Stimulated activated CD8-positive, alpha-beta memory T cell treated with anti-CD3 and anti-CD28 coated beads, Interleukin-4, amount 100 ng/mL, for 1 hour (primary cell): ENCODE measurements at regions not wholly inside any gene's neighbourhood (a gene's known extent, or its start where the extent isn't known, plus 50 kb on each side); places are given as distances from the start of the nearest gene placed in this dataset.

Experiments
- DNase-seq, 2 donors: peaks; one replicate each; pipeline ENCODE4 v3.0.0-alpha.2; 2020; ENCODE audit warnings: low read depth in 2 of 2, low spot score in 1 of 2

GRCh38 chr16:6940968-6941367, 391.7 kb upstream of the RBFOX1 start:
- DNase-seq, result no peak

GRCh38 chr16:6937641-6938040, 395.0 kb upstream of the RBFOX1 start:
- DNase-seq, result no peak

- no peak for DNase-seq
Measured at GRCh38 chr16:6932871-6933385, 399.7 kb upstream of the RBFOX1 start.

GRCh38 chr16:6929868-6930267, 402.8 kb upstream of the RBFOX1 start:
- no peak for DNase-seq

- no peak for DNase-seq
Measured at GRCh38 chr16:6926762-6927161, 405.9 kb upstream of the RBFOX1 start.

- DNase-seq, result no peak
Measured at GRCh38 chr16:6926341-6926740, 406.3 kb upstream of the RBFOX1 start.

DNA sequence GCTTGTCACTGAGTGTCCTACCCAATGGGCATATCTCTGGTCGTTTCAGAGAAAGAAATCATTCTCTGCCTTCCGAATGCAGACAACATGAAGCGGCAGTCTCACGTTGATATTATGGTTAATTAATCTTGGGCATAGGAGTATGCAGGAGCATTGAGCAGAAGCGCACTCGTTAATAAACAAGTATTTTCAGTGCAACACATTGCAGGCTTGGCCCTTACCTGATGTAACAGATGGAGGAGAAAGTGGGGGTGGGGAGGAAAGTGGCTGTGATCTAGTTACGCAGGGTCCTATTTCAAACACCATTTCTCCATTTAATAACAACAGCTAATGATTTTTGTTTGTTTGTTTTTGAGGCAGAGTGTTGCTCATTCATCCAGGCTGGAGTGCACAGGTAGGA, 414.0 kb upstream of the RBFOX1 start:
- no peak for DNase-seq

DNA sequence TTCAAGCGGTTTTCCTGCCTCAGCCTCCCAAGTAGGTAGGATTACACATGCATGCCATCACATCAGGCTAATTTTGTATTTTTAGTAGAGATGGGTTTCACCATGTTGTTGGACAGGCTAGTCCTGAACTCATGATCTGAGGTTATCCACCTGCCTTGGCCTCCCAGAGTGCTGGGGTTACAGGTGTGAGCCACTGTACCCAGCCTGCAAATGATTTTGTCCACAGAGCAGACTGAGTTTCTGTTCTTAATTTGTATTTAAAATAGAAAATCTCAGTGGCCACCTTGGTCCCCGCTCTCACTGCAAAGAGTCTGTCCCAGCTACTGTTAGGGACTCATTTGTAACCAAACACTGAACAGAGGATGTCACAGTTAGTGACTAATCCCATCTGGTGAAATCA, 415.7 kb upstream of the RBFOX1 start:
- DNase-seq, result no peak

DNA sequence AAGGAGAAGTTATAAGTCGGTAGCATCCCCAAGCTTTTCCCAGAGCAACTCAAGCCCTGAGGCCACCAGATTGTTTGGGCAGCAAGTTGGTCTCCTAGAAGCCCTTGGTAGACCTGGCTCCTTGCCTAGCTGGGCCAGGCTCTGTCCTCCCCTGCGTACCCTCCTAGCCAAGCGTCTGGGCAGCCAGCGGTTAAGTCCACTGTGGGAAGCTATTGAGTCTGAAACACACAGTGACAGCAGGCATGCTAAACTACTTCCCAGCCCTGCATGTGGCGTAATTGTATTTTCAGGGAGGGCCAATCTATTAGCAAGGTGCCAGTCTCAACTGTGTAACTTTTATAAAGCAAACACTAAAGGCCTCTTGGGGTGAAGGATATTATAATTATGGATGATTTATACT, 419.1 kb upstream of the RBFOX1 start:
- DNase-seq, result no peak

- no peak for DNase-seq
Measured at GRCh38 chr16:6910301-6910700, 422.3 kb upstream of the RBFOX1 start.

DNA sequence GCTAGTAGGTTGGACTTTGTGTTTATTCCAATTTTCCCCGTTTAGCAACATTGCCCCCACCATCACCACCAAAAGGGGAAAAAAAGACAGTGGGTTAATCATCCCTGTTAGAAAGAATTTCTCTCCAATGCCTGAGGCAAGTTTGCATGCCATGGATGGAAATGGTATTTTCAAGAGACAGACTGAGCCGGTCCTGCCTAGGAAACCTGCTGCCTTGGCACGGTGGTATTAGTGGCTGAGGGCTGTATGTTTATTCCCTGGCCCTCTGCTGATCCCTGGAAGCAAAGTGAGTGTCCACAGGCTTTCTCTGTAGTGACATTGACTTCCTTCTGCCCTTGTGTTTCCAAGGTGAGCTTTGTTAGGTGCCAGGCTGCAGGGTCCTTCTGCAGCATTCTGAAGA, 427.0 kb upstream of the RBFOX1 start:
- no peak for DNase-seq

DNA sequence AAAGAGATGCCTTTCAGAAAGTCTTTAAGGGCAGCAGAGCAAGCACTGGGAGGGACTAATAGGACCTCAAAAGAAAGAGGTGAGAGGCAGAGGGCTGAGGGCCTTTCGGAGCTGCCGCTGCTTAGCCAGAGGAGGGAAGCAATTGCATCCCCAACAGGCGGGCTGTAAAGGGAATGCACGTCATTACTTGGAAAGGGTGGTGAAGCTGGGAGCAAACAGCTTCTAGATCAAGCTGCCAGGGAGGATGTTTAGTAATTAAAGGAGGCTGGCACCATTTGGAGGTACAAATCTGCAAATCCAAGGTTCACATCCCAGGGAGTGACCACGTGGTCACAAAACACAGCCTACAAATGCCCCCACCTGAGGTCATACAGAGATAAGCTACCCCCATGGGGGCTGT, 429.0 kb upstream of the RBFOX1 start:
- no peak for DNase-seq

DNA sequence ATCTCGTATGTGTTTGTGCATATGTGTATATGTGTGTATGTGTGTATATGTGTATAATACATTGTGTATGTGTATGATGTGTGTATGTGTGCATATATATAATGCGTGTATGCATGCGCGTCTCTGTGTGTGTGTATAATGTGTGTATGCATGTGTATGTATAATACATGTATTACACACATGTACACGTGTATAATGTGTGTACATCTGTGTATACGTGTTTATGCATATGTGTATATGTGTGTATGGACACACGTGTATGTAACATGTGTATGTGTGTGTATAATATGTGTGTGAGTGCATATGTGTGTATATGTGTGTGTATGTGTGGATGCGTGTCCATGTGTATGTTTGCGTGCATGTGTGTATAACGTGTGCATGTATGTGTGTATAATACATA, 433.7 kb upstream of the RBFOX1 start:
- no peak for DNase-seq

DNA sequence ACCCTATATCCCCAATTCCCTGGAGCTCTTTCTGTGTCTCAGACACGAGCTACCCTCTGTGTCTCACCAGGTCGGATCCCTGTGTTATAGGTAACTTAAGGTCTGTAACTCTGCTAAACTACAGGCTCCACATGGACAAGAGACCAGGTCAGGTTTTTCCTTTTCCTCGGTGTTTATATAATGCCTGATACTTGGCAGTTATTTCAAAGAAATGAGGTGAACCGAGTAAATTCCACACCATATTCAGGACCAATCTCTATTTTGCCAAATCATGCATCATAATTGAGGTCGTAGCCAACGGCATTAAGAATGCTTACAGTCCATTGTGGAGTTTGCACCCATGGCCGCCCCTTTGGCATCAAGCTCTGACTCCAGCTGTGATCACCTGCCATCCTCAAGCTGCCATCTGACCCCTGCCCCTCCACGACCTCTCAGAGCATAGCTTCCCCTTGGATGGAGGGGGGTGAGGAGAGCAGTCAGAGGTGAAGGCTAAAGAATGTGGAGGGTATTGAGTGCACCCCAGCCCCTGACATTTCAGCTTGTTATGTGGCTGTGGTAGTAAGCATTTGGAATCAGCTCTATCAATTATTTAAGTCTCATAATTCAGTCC, 434.7 kb upstream of the RBFOX1 start:
- DNase-seq, result no peak

GRCh38 chr16:6892966-6893365, 439.7 kb upstream of the RBFOX1 start:
- no peak for DNase-seq

DNA sequence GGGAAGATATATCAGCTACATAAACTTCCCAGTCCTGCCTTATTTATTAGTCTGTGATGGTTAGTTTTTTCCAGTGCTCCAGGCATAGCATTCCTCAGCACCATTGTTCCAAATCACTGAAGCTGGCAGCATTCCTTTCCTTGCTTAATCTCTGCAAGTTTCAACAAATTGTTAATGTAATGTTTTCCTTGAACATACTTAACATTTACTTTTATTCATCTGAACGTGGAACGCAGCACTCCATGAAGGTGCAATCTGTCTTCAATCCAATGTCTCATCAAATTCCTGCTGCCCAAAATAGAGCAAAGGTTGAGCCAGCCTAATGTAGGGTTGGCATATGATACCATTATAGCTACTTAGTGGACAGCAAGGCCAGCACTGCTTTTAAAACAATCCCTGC, 441.1 kb upstream of the RBFOX1 start:
- no peak for DNase-seq

GRCh38 chr16:6888531-6888930, 444.1 kb upstream of the RBFOX1 start:
- no peak for DNase-seq

DNA sequence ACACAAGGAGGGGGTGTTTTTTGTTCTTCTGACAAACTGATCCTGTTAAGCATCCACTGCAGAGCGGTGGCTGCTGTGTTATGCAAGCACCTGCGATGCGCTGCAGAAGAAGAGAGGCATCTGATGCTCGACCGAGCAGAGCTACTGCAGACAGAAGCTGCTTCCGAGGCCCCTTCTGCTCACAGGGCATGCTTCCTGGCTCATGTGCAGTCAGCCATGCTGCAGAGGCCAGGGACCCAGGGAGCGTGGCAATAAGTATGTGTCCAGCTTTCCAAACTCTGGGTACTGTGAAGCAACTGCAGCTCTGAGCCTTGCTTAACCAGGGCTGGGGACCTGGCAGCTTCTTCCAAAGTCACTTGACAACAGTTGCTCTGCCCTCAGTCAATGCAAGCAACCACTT, 448.6 kb upstream of the RBFOX1 start:
- DNase-seq, result no peak

DNA sequence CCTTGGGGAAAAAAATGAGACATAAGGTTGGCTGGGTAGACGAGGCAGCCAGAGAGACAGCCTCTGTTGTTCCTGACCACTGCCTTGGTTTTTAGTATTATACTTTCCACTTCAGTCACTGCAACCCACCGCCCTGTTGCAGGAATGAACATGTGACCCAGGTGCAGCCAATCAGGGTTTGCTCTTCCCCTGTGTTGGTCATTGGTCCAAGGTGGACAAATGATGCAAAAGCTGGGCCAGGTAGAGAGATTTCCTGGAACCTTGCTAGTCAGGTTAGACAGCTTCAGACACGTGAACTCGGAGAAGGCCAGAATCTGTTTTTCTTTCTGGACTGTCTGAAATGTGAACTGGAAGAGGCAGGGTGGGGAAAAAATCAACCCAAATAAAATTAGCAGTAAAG, 452.4 kb upstream of the RBFOX1 start:
- DNase-seq, result no peak

DNA sequence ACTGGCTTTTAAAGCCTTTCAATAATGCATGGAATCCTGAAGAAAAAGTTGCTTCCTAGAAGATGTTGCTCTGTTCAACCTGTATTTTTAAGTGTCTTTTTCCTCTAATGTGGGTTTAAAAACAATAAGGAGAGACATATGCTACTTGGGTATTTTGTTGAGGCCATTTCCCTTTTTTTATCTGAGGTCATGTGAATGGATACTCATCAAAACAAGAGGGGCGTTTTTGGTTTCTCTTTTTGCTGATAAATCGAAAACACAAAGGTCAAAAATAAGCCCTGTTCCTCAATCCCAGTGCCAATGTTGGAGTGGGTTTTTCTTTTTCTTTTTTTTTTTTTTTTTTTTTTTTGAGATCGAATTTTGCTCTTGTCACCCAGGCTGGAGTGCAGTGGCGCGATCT, 468.0 kb upstream of the RBFOX1 start:
- no peak for DNase-seq

DNA sequence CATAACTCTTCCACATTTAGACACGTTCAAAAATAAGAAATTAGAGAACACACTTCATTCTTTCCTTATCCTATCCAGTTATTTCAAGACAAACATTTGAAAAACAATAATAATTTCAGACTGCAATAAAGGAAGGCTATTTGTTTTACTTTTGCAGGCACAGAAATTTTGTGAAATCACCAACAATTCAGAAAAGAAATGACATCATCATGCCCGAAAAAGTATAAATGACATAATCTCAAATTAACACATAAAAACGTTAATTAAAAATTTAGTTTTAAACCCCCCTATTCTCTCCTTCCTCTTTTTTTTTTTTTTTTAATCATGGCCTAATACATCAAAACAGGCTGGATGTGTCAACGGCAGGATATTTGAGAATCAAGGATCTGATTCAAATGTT, 468.4 kb upstream of the RBFOX1 start:
- no peak for DNase-seq

DNA sequence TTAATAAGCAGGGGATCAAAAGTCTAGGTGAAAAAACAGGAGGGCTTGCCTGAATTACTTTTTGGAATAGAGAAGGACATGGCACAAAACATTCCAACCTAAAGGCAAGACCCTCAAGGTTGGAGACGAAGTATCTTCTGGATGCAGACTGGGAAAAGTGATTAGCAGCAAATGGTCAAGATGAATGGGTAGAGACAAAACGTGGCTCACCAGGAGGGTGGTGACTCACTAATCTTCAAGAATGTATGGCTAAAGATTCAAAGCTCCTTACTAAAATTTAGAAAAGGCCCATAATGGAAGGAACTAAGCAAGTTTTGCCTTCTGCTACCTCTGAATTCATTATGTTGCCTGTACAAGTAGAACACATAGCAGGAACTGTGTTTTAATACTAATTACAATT, 469.5 kb upstream of the RBFOX1 start:
- DNase-seq, result no peak

GRCh38 chr16:6861815-6862477, 470.7 kb upstream of the RBFOX1 start:
- no peak for DNase-seq
